ENCODE measurements at regions not wholly inside any gene's neighbourhood (a gene's known extent, or its start where the extent isn't known, plus 50 kb on each side); places are given as distances from the start of the nearest gene placed in this dataset.

DNA sequence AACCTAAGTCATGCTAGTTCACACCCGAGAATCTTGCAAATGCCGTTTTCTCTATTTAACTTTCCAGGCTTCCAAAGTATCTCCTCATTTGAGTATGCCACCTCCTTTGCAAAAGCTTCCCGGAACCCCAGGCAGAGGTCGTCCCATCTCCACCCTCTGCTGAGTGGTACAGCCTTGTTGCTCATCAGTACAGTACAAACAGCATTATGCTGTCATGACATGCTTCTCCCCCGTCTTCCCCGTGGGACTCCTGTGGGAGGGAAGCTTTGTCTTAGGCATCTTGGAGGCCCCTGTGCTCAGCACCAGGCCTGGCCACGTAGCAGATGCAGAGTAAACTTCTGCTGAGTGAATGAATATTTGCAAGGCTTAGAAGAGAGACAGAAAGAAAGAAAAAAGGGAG is 102.7 kb downstream of the CDCA7 start:
- TF ChIP-seq, protein P1, sequence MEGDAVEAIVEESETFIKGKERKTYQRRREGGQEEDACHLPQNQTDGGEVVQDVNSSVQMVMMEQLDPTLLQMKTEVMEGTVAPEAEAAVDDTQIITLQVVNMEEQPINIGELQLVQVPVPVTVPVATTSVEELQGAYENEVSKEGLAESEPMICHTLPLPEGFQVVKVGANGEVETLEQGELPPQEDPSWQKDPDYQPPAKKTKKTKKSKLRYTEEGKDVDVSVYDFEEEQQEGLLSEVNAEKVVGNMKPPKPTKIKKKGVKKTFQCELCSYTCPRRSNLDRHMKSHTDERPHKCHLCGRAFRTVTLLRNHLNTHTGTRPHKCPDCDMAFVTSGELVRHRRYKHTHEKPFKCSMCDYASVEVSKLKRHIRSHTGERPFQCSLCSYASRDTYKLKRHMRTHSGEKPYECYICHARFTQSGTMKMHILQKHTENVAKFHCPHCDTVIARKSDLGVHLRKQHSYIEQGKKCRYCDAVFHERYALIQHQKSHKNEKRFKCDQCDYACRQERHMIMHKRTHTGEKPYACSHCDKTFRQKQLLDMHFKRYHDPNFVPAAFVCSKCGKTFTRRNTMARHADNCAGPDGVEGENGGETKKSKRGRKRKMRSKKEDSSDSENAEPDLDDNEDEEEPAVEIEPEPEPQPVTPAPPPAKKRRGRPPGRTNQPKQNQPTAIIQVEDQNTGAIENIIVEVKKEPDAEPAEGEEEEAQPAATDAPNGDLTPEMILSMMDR (IDR thresholded peaks at IDR 0.05) = no peak
- no peak for TF ChIP-seq POLR2A (IDR thresholded peaks at IDR 0.05)

Measured in right lobe of liver (tissue), 4 donors.